Activated CD4-positive, alpha-beta T cell treated with anti-CD3 and anti-CD28 coated beads, Interleukin-2, amount 10 ng/mL, durations not matched to agents 7 days and 5 days (primary cell): ENCODE measurements at regions not wholly inside any gene's neighbourhood (a gene's known extent, or its start where the extent isn't known, plus 50 kb on each side); places are given as distances from the start of the nearest gene placed in this dataset.
A peak's percentile ranks its signal among the peaks of the same experiment; 100 is the strongest.
"Not testable (repeated sequence)": the region's sequence is repeated elsewhere in the genome, so short reads cannot be mapped to it uniquely, and the experiment has no call there.

ENCODE experiments used
- CTCF ChIA-PET: fragments of 350-600 bp; sonication (Branson Sonifier 250); formaldehyde crosslinking; loops from one replicate; lab custom pipeline; 2021; ENCODE audit warnings: antibody characterized with exemption; lab: Charles Lee
- POLR2A ChIA-PET: fragments of 350-600 bp; sonication (Branson Sonifier 250); formaldehyde crosslinking; loops from one replicate; lab custom pipeline; 2021; ENCODE audit warnings: antibody characterized with exemption; lab: Charles Lee
- DNase-seq: peaks from one replicate; pipeline ENCODE4 v3.0.0-alpha.2; 2020
- H3K27ac Mint-ChIP-seq: one replicate; pipeline ENCODE4 v1.8.0; 2021; ENCODE audit warnings: mild to moderate bottlenecking, moderate library complexity, mixed read lengths
- H3K27me3 Mint-ChIP-seq: one replicate; pipeline ENCODE4 v1.8.0; 2021; ENCODE audit warnings: mixed read lengths
- H3K36me3 Mint-ChIP-seq: one replicate; pipeline ENCODE4 v1.8.0; 2021; ENCODE audit warnings: low read depth, mixed read lengths
- H3K4me1 Mint-ChIP-seq: one replicate; pipeline ENCODE4 v1.8.0; 2021; ENCODE audit warnings: mixed read lengths
- H3K4me3 Mint-ChIP-seq: one replicate; pipeline ENCODE4 v1.8.0; 2021; ENCODE audit warnings: mild to moderate bottlenecking, moderate library complexity, mixed read lengths
- H3K9me3 Mint-ChIP-seq: one replicate; pipeline ENCODE4 v1.8.0; 2021; ENCODE audit warnings: mixed read lengths

DNA sequence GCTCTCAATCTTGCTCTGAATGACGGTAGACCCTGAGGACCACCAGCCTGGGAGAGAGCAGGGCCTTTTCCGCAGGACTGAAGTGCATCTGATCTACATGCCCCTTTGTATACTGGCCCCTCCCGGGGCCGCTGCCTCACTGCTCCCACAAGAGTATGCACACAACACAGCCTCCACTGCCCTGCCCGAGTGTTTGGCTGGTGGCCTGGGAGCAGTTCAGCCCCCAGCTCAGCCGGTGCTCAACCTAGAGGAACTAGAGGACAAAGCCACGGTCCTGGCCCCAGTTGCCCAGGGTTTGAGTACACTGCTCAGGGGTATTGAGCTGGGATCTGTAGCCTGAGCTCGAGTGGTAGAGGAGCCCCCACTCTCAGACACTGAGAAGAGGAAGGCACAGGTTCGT lies 118.9 kb upstream of the CAB39 start:
- H3K4me1 Mint-ChIP-seq: peaks cover 69% of the 10 kb centered on the region
- ChIA-PET POLR2A (no interaction called here), CTCF (interaction anchor here (1.2 to 2.5 kb wide), 2 partner anchors 9 to 813 kb away, joined by 3 to 9 read pairs; no protein-coding TSS in a partner anchor)
- no peak overlapping the region for H3K4me3 Mint-ChIP-seq
- peaks cover 32% of the 10 kb centered on the region for H3K9me3 Mint-ChIP-seq
- H3K36me3 Mint-ChIP-seq: peaks cover 39% of the 10 kb centered on the region
- no peak overlapping the region for H3K27ac Mint-ChIP-seq
- no peaks in the 10 kb centered on the region for H3K27me3 Mint-ChIP-seq
- DNase-seq: no peak

DNA sequence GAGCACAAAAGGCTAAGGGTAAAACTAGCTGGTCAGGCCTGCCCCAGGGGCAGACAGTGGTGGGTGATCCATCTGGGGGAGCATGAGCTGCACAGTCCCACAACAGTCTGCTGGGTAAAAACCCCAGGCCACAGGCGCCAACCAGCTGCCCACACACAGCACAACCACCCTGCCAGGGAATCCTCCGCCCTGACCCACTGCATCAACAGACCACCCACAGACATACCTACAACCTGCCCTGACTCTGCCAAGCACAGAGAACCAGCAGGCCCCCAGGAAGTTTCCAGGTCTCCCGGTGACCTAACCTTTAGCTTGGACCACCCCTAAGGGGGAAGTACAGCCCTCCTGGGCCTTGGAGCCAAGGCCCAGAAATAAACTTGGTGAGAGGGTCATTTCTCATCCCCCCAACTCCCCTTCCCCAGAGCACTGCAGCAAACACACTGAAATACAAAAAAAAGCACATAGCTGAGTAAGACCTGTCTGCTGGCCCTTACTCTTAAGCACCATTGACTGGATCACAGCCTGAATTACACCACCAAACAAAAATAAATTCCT lies 118.3 kb upstream of the CAB39 start:
- H3K27me3 Mint-ChIP-seq: no peaks in the 10 kb centered on the region
- DNase-seq: no peak
- H3K9me3 Mint-ChIP-seq: peaks cover 31% of the 10 kb centered on the region
- peaks cover 35% of the 10 kb centered on the region for H3K36me3 Mint-ChIP-seq
- H3K27ac Mint-ChIP-seq: no peak overlapping the region
- ChIA-PET POLR2A (interaction anchor here (0.6 kb wide), 2 partner anchors 750 to 776 kb away, joined by 3 read pairs; no protein-coding TSS in a partner anchor), CTCF (interaction anchor here (0.7 to 2.5 kb wide), 3 partner anchors 10 to 814 kb away, joined by 3 to 9 read pairs (median 4); no protein-coding TSS in a partner anchor)
- no peak overlapping the region for H3K4me3 Mint-ChIP-seq
- H3K4me1 Mint-ChIP-seq: peaks cover 63% of the 10 kb centered on the region

DNA sequence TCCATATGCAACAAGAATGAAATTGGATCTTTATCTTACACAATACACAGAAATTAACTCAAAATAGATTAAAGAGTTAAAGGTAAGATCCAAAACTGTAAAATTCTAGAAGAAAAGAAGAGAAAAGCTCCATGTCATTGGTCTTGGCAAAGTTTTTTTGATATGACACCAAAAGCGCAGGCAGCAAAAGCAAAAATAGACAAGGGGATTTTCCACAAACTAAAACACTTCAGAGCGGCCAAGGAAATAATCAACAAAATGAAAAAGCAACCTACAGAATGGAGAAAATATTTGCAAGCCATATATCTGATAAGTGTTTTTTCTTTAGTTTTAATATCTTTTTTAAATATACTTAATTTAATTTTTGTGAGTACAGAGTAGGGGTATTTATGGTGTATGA lies 112.8 kb upstream of the CAB39 start:
- ChIA-PET POLR2A (no interaction called here), CTCF (no interaction called here)
- H3K27me3 Mint-ChIP-seq: no peaks in the 10 kb centered on the region
- no peak overlapping the region for H3K27ac Mint-ChIP-seq
- H3K4me1 Mint-ChIP-seq: peaks cover 61% of the 10 kb centered on the region
- DNase-seq: no peak
- peaks cover 45% of the 10 kb centered on the region for H3K9me3 Mint-ChIP-seq
- H3K4me3 Mint-ChIP-seq: no peak overlapping the region
- peaks cover 52% of the 10 kb centered on the region for H3K36me3 Mint-ChIP-seq

DNA sequence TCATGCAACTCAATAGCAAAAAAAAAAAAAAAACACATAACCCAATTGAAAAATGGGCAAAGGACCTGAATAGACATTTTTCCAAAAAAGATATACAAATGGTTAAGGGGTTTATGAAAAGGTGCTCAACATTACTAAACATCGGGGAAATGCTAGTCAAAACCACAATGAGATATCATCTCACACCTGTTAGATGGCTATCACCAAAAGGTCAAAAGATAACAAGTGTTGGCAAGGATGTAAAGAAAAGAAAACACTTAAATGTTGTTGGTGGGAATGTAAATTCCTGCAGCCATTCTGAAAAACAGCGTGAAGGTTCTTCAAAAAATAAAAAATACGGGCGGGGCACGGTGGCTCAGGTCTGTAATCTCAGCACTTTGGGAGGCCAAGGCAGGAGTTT lies 112.4 kb upstream of the CAB39 start:
- ChIA-PET POLR2A (no interaction called here), CTCF (no interaction called here)
- Mint-ChIP-seq H3K36me3 (peaks cover 56% of the 10 kb centered on the region), H3K27me3 (no peaks in the 10 kb centered on the region), H3K9me3 (peaks cover 48% of the 10 kb centered on the region), H3K4me3 (no peak overlapping the region), H3K27ac (peak overlapping the region; percentile 62), H3K4me1 (peaks cover 62% of the 10 kb centered on the region)
- DNase-seq: no peak

GRCh38 chr2:230600881-230601280 lies 111.8 kb upstream of the CAB39 start:
- Mint-ChIP-seq H3K4me1 (peaks cover 64% of the 10 kb centered on the region), H3K4me3 (peak overlapping the region; percentile 8), H3K36me3 (peaks cover 58% of the 10 kb centered on the region), H3K27me3 (no peaks in the 10 kb centered on the region), H3K27ac (peak overlapping the region; percentile 70), H3K9me3 (peaks cover 50% of the 10 kb centered on the region)
- ChIA-PET CTCF (interaction anchor here (1.1 kb wide), 1 partner anchor 10 kb away, joined by 3 read pairs; no protein-coding TSS in a partner anchor), POLR2A (interaction anchor here (0.8 kb wide), 1 partner anchor 12 kb away, joined by 6 read pairs; no protein-coding TSS in a partner anchor)
- no peak for DNase-seq

GRCh38 chr2:230601510-230601909 lies 111.1 kb upstream of the CAB39 start:
- DNase-seq: no peak
- H3K4me1 Mint-ChIP-seq: peaks cover 66% of the 10 kb centered on the region
- peaks cover 59% of the 10 kb centered on the region for H3K36me3 Mint-ChIP-seq
- H3K27ac Mint-ChIP-seq: peak overlapping the region; percentile 84
- H3K27me3 Mint-ChIP-seq: no peaks in the 10 kb centered on the region
- POLR2A ChIA-PET: interaction anchor here (0.8 kb wide), 1 partner anchor 13 kb away, joined by 6 read pairs; no protein-coding TSS in a partner anchor
- H3K9me3 Mint-ChIP-seq: peaks cover 53% of the 10 kb centered on the region
- H3K4me3 Mint-ChIP-seq: no peak overlapping the region
- CTCF ChIA-PET: interaction anchor here (1.1 to 1.8 kb wide), 3 partner anchors 9 to 13 kb away, joined by 3 to 6 read pairs (median 3); no protein-coding TSS in a partner anchor

GRCh38 chr2:230602562-230603230 lies 109.9 kb upstream of the CAB39 start:
- ChIA-PET CTCF (interaction anchor here (0.6 to 1.8 kb wide), 8 partner anchors 8 to 389 kb away, joined by 3 to 6 read pairs (median 3); no protein-coding TSS in a partner anchor), POLR2A (interaction anchor here (0.6 to 1.2 kb wide), 2 partner anchors 12 to 104 kb away, joined by 3 to 4 read pairs; no protein-coding TSS in a partner anchor)
- H3K4me1 Mint-ChIP-seq: peaks cover 61% of the 10 kb centered on the region

DNA sequence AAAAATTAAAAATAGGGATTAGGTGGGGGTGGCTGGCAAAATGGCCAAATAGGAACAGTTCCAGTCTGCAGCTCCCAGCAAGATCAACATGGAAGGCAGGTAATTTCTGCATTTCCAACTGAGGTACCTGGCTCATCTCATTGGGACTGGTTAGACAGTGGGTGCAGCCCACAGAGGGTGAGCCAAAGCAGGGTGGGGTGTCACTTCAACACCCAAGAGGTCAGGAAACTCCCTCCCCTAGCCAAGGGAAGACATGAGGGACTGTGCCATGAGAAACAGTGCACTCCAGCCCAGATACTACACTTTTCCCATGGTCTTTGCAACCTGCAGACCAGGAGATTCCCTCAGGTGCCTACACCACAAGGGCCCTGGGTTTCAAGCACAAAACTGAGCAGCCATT lies 109.3 kb upstream of the CAB39 start:
- peaks cover 58% of the 10 kb centered on the region for H3K36me3 Mint-ChIP-seq
- H3K9me3 Mint-ChIP-seq: peaks cover 47% of the 10 kb centered on the region
- H3K4me1 Mint-ChIP-seq: peaks cover 56% of the 10 kb centered on the region
- peak overlapping the region; percentile 98 for H3K27ac Mint-ChIP-seq
- POLR2A ChIA-PET, H3K27me3 Mint-ChIP-seq, H3K4me3 Mint-ChIP-seq, DNase-seq: not testable (repeated sequence)
- CTCF ChIA-PET: interaction anchor here (0.5 to 1.8 kb wide), 6 partner anchors 8 to 195 kb away, joined by 3 to 6 read pairs (median 4); no protein-coding TSS in a partner anchor

More at GRCh38 chr2:230602562-230603230, 109.9 kb upstream of the CAB39 start:
- H3K36me3 Mint-ChIP-seq: peaks cover 58% of the 10 kb centered on the region
- peak overlapping the region; percentile 37 for H3K4me3 Mint-ChIP-seq
- peaks cover 51% of the 10 kb centered on the region for H3K9me3 Mint-ChIP-seq
- peak; percentile 67 for DNase-seq
- peak overlapping the region; percentile 98 for H3K27ac Mint-ChIP-seq
- no peaks in the 10 kb centered on the region for H3K27me3 Mint-ChIP-seq

GRCh38 chr2:230604158-230604557 lies 108.5 kb upstream of the CAB39 start:
- Mint-ChIP-seq H3K27ac (peak overlapping the region; percentile 98), H3K36me3 (peaks cover 67% of the 10 kb centered on the region), H3K9me3 (peaks cover 49% of the 10 kb centered on the region), H3K4me1 (peaks cover 56% of the 10 kb centered on the region)
- ChIA-PET CTCF (interaction anchor here (1.5 kb wide), 1 partner anchor 16 kb away, joined by 5 read pairs; no protein-coding TSS in a partner anchor), POLR2A (interaction anchor here (0.6 kb wide), 1 partner anchor 117 kb away, joined by 3 read pairs; no protein-coding TSS in a partner anchor)
- not testable (repeated sequence) for H3K27me3 Mint-ChIP-seq, H3K4me3 Mint-ChIP-seq, DNase-seq

GRCh38 chr2:230614040-230614439 lies 98.6 kb upstream of the CAB39 start:
- peak overlapping the region; percentile 36 for H3K27ac Mint-ChIP-seq
- H3K4me1 Mint-ChIP-seq: peaks cover 63% of the 10 kb centered on the region
- CTCF ChIA-PET: interaction anchor here (0.6 to 1.4 kb wide), 2 partner anchors 12 to 71 kb away, joined by 3 to 6 read pairs; no protein-coding TSS in a partner anchor
- H3K4me3 Mint-ChIP-seq: no peak overlapping the region
- POLR2A ChIA-PET: no interaction called here
- peaks cover 8% of the 10 kb centered on the region for H3K9me3 Mint-ChIP-seq
- H3K36me3 Mint-ChIP-seq: peaks cover 9% of the 10 kb centered on the region
- DNase-seq: no peak
- no peaks in the 10 kb centered on the region for H3K27me3 Mint-ChIP-seq

GRCh38 chr2:230614913-230615332 lies 97.7 kb upstream of the CAB39 start:
- CTCF ChIA-PET: interaction anchor here (0.5 to 1.6 kb wide), 4 partner anchors 13 to 689 kb away, joined by 3 to 6 read pairs (median 3); no protein-coding TSS in a partner anchor
- no peak overlapping the region for H3K4me3 Mint-ChIP-seq
- peaks cover 3% of the 10 kb centered on the region for H3K9me3 Mint-ChIP-seq
- peaks cover 2% of the 10 kb centered on the region for H3K36me3 Mint-ChIP-seq
- POLR2A ChIA-PET: no interaction called here
- peaks cover 56% of the 10 kb centered on the region for H3K4me1 Mint-ChIP-seq
- DNase-seq: peak; percentile 32
- H3K27ac Mint-ChIP-seq: peak overlapping the region; percentile 64
- no peaks in the 10 kb centered on the region for H3K27me3 Mint-ChIP-seq

DNA sequence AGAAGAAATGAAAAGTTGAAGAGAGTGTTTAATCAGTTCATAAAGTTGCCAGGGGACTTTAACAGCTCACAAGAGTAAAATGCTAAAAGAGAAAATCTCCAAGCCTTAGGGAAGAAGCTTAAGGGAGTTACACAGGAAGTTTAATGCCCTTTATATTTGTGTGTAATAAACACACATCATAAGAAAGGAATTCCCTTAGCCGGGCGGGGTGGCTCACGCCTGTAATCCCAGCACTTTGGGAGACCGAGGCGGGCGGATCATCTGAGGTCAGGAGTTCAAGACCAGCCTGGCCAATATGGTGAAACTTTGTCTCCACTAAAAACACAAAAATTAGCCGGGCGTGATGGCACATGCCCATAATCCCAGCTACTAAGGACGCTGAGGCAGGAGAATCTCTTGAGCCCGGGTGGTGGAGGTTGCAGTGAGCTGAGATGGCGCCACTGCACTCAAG lies 95.4 kb upstream of the CAB39 start:
- H3K36me3 Mint-ChIP-seq: not testable (repeated sequence)

More for the DNA sequence above, 95.4 kb upstream of the CAB39 start:
- peaks cover 13% of the 10 kb centered on the region for H3K9me3 Mint-ChIP-seq
- DNase-seq, POLR2A ChIA-PET, H3K4me3 Mint-ChIP-seq, H3K27ac Mint-ChIP-seq, H3K27me3 Mint-ChIP-seq: not testable (repeated sequence)
- CTCF ChIA-PET: interaction anchor here (1.1 to 1.3 kb wide), 3 partner anchors 15 to 181 kb away, joined by 3 read pairs; no protein-coding TSS in a partner anchor
- peaks cover 39% of the 10 kb centered on the region for H3K4me1 Mint-ChIP-seq
